A549 (cell line): ENCODE measurements at regions not wholly inside any gene's neighbourhood (a gene's known extent, or its start where the extent isn't known, plus 50 kb on each side); places are given as distances from the start of the nearest gene placed in this dataset.

Source experiments
- CHD4 ChIP-seq: fragments of 200-600 bp; sonication (generic); IDR thresholded peaks from 2 replicates; pipeline ENCODE4 v1.6.1; 2016; ENCODE audit warnings: antibody characterized with exemption, mild to moderate bottlenecking, borderline replicate concordance
- CTCF ChIP-seq: fragments of >200 bp; sonication (Bioruptor Twin); formaldehyde crosslinking; IDR thresholded peaks from 3 replicates; pipeline ENCODE4 v1.5.1; 2016
- HDAC2 ChIP-seq: fragments of 200-600 bp; sonication (generic); IDR thresholded peaks from 2 replicates; pipeline ENCODE4 v1.6.1; 2016
- HMGXB4 ChIP-seq: fragments of 250-450 bp; sonication (Bioruptor Pico); IDR thresholded peaks from 2 replicates; pipeline ENCODE4 v1.5.0; 2021; ENCODE audit warnings: mild to moderate bottlenecking, moderate library complexity, borderline replicate concordance
- JUN ChIP-seq, 2 experiments: fragments of >200 bp; sonication (Bioruptor Twin); formaldehyde crosslinking; IDR thresholded peaks; 2 replicates in 1 of 2; 3 replicates in 1 of 2; pipeline ENCODE4 v1.6.1; 2016 to 2017
- MAX ChIP-seq: IDR thresholded peaks from 2 replicates; pipeline ENCODE4 v1.6.1; 2012
- MYC ChIP-seq: IDR thresholded peaks from 2 replicates; pipeline ENCODE4 v1.6.1; 2012; ENCODE audit warnings: mild to moderate bottlenecking, inconsistent platforms, low read length, improper control_type of control experiment, borderline replicate concordance
- PHF8 ChIP-seq: fragments of 200-600 bp; sonication (generic); IDR thresholded peaks from 2 replicates; pipeline ENCODE4 v1.6.1; 2016; ENCODE audit warnings: low read depth, mild to moderate bottlenecking, antibody characterized with exemption, moderate library complexity, borderline replicate concordance
- POLR2A ChIP-seq: IDR thresholded peaks from 2 replicates; pipeline ENCODE4 v1.6.1; 2012; ENCODE audit warnings: mild to moderate bottlenecking, low read length
- RAD21 ChIP-seq, 2 experiments: fragments of >200 bp in 1 of 2; sonication (Bioruptor Twin) in 1 of 2; formaldehyde crosslinking in 1 of 2; IDR thresholded peaks in 1 of 2; conservative IDR thresholded peaks in 1 of 2; 2 replicates in 1 of 2; 3 replicates in 1 of 2; pipeline ENCODE4 v1.6.1; 2012 to 2018; ENCODE audit warnings: inconsistent platforms in 1 of 2
- RCOR1 ChIP-seq: fragments of 150-350 bp; IDR thresholded peaks from 2 replicates; pipeline ENCODE4 v1.6.1; 2014; ENCODE audit warnings: antibody characterized with exemption, low read length, low read depth
- REST ChIP-seq: fragments of 200-600 bp; sonication (generic); IDR thresholded peaks from 2 replicates; pipeline ENCODE4 v1.6.1; 2016; ENCODE audit warnings: antibody characterized with exemption, mild to moderate bottlenecking, moderate library complexity
- RNF2 ChIP-seq: fragments of 200-600 bp; sonication (generic); IDR thresholded peaks from 2 replicates; pipeline ENCODE4 v1.6.1; 2016; ENCODE audit warnings: low read depth, mild to moderate bottlenecking, antibody characterized with exemption, moderate library complexity, borderline replicate concordance
- SMC3 ChIP-seq: fragments of >200 bp; sonication (Bioruptor Twin); formaldehyde crosslinking; IDR thresholded peaks from 3 replicates; pipeline ENCODE4 v1.6.1; 2018; ENCODE audit warnings: inconsistent platforms

- TF ChIP-seq REST (no peak), SMC3 (no peak), CTCF (no peak), HDAC2 (no peak), MYC (no peak), HMGXB4 (CRISPR knock-in tag) (no peak), POLR2A (no peak), MAX (no peak), RCOR1 (no peak), RNF2 (no peak), CHD4 (no peak), JUN (IDR thresholded peaks at IDR 0.05) (no peak), RAD21 (conservative IDR thresholded peaks at IDR 0.05 in 1 of 2, IDR thresholded peaks at IDR 0.05 in 1 of 2) (no peak), PHF8 (no peak)
Observed at GRCh38 chr9:30932226-30932625, 1452.2 kb upstream of the ACO1 start.
